ENCODE measurements at regions not wholly inside any gene's neighbourhood (a gene's known extent, or its start where the extent isn't known, plus 50 kb on each side); places are given as distances from the start of the nearest gene placed in this dataset.

GRCh38 chr11:30650266-30650665, 64.1 kb upstream of the MPPED2 start:
- Histone ChIP-seq H3K4me3 (no peak overlapping the region), H3K27ac (no peak overlapping the region), H3K4me1 (no peaks in the 10 kb centered on the region), H3K36me3 (no peaks in the 10 kb centered on the region), H3K27me3 (no peaks in the 10 kb centered on the region), H3K9me3 (no peaks in the 10 kb centered on the region)
- intact Hi-C loops (cut with DNase I): no loop called here
- TF ChIP-seq POLR2A (IDR thresholded peaks at IDR 0.05) (no peak), CTCF (IDR thresholded peaks at IDR 0.05) (no peak), POLR2AphosphoS5 (IDR thresholded peaks at IDR 0.05) (no peak), EP300 (IDR thresholded peaks at IDR 0.05) (no peak)
- DNase-seq: no peak
